Cerebellar nuclear complex (tissue), 1 donor: ENCODE measurements at regions not wholly inside any gene's neighbourhood (a gene's known extent, or its start where the extent isn't known, plus 50 kb on each side); places are given as distances from the start of the nearest gene placed in this dataset.
"Not testable (repeated sequence)": the region's sequence is repeated elsewhere in the genome, so short reads cannot be mapped to it uniquely, and the experiment has no call there.

Experiments
- DNase-seq, 2 experiments: peaks; one replicate each; lab custom pipeline; 2025; lab: John Stamatoyannopoulos, UW

DNA sequence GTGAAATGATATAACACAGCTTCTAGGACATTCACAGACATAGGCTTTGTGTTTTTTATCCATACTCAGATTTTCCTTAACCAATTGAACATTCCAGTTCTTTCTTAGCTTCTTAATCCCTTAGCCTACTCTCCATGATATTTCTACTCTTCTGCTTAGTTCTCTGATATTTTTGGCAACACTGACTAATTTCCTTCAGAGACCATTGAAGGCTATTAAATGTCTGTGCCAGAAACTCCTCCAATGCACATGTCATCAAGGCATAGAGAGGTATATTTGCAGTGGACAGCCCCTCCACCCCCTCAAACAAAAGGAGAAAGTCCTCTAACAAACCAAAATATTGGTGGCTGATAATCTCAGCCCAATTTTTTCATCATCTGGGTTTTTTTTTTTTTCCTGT is 105.9 kb upstream of the TSC22D2 start:
- no peak for DNase-seq

DNA sequence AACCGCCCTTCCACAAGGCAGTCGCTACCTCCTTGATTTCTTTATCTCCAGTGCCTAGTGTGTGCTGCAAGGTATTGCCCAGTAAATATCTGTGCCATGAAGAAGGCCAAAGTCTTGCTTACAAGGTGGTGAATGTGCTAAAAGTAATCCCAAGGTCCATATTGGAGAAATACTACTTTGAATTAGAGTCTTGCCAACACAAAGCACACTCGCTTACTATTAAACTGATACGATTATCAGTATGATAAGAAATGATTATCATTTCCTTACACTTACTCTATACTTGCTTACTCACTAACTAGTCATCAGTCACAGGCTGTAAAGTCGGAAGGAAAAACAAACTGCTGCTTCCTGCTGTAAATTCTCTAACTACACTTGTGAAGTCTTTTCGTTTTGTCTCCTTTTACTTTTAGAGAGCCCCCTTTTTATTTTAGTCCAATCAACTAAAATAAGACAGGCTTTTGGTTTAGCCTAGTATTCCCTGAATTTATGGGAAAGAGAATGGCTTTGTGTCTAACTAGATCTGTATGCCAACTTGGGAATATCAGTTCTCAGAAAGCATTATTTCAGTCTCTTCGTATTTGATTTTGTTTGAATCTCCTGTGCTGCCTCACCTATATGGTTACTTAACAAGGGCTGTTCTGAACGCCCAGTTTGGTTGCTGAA is 107.1 kb upstream of the TSC22D2 start:
- DNase-seq, result no peak

DNA sequence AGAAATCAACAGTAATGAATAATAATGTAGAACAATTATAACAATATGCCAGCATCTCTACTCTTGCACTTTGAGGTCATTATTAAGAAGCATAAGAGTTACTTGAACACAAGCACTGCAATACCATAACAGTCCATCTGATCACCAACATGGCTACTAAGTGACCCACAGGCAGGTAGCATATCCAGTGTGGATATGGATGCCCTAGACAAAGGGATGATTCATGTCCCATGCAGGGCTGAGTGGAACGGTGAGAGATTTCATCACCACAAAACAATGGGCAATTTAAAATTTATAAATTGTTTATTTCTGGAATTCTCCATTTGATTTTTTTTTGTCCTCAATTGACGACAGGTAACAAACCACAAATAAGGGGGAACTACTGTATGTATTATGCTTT is 107.7 kb upstream of the TSC22D2 start:
- DNase-seq, result no peak

DNA sequence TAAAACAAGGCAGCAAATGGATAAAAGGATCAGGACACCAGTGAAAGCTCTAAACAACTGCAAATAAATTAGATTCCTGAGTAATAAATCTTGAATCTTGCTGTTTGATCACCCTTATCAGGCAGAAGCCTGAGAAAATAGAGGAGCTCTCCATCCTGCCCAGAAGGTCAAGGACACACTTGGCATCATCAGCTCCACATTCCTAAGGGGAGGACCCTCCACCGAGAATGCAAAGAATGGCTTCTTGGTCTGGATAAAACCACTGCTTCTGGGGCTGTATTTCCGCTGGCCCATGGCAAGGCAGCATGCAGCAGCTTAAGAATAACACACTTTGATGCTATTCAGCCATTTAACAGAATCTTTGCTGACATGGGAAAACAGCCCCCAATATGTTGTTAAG is 108.9 kb upstream of the TSC22D2 start:
- DNase-seq, result no peak

DNA sequence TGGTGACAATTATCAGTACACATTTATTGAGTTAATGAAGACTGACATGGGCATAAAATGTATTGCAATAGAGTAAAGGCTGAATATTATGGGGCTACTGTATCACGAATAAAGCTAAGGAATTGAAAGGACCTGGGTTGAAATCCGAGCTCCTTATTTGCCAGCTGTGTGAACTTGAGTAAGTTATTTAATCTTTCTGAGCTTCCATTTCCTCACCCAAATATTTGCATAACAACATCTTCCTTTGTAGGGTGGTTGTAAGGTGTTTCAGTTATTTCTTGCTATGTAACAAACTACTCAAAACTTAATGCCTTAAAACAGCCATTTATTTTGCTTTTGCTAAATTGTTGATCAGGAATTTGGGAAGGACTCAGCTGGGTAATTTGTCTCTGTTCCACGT is 111.1 kb upstream of the TSC22D2 start:
- DNase-seq, result no peak

DNA sequence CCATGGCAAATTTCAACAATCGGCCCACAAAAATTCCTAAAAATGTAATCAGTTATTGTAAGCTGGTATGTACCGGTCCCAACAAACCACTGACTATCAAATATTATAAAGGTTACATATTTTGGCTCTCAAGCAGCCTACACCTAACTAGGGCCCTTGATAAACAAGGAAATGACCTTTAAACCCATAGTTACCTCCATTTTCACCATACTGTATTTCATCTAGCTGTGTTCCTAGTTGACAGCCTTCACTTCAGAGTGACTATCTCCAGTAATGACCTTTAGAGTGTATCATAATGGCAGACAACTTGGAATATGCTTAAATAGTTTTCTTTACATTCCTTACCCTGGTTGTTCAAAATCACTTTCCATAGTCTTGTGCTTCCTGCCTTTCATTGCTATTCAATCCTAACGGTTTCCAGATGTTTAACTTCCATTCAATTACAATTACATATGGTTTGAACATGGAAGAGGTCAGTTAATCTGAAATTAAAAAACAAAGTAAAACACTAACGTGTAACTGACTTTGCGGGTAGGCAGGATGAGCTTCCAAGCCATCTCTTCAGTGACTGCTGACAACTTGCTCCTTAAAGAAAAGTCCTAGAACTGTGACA is 111.9 kb upstream of the TSC22D2 start:
- DNase-seq, result no peak

DNA sequence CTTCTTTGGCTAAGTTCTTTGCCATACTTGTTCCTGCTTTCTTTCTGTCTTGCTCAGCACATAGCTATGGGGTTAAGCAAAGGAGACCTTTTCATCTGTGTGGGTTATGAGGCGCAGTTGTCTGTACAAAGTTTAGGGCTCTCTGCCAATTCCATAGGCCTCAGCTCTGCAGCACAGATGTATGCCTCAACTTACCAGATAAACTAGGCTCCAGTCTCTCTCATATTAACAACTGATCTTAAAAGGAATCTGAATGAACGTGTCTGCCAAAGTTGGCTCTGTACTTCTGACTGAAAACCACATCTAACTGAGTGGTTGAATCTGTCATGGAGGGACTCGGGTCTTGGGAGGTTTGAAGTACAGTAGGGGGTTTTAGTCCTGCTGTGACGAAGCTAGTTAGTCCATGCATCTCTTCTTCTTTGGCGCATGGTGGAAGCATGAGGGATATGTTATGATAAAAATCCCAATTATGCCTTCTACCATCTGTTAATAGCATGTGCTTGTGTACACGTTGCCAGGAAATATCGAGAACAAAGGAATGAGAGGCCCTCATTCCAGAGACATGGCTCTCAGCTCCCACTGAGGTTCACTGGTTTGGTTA is 114.6 kb upstream of the TSC22D2 start:
- DNase-seq, result no peak

DNA sequence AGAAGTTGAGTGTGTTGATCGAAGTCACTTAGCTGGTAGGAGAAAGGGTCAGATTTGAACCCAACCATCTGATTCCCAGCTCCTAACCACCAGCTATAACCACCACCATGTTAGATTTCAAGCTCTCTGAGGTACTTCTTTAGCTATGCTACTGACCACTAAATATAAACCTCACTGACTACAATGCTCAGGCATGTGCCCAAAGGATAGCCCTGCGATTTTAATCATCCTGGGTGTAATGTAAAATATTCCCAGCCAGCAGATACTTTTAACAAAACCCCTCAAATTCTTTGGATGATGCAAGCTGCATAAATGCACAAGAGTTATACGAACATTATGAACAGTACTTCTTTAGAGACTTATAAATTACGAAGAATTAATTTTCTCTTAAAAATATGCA is 115.2 kb upstream of the TSC22D2 start:
- DNase-seq, result no peak

DNA sequence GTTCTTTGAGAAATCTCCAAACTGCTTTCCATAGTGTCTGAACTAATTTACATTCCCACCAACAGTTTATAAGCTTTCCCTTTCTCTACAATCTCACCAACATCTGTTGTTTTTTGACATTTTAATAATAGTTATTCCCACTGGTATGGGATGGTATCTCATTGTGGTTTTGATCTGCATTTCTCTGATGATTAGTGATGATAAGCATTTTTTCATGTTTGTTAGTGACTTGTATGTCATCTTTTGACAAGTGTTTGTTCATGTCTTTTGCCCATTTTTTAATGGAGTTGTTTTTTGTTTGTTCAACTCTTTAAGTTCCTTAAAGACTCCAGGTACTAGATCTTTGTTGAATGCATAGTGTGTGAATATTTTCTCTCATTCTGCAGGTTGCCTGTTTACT is 116.6 kb upstream of the TSC22D2 start:
- DNase-seq, result no peak

DNA sequence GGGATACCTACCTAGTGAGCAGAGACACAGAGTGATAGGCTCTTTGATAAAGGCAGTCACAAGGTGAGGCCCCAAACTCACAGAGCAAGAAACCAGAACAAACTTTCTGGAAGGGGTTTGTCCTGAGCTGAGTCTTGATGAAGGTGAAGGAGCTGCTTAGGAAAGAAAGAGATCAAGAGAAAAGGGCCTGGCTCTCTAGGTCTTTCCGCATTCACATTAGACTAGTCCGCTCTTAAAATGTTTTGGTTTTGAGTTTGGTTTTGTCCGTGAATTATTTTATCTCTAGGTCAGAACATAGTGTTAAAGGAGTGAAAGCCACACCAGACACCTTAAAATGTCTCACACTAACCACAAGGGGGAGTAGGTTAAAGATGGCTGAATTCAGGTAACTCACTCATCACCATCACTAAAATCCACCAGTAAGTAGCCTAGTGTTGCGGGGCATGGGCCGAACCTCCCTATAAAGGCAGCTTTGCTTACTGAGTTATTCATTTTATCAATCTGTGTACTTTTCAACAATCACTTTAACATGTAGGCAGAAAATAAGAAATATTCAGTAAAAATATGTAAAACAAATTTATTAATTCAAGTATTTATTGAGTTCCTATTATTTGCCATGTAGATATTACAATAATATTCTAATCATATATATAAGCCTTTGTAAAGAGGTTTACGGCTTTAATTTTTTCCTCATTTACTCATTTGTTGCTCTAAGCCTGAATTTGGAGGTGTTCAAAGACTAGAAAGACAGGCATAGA is 121.5 kb upstream of the TSC22D2 start:
- no peak for DNase-seq

DNA sequence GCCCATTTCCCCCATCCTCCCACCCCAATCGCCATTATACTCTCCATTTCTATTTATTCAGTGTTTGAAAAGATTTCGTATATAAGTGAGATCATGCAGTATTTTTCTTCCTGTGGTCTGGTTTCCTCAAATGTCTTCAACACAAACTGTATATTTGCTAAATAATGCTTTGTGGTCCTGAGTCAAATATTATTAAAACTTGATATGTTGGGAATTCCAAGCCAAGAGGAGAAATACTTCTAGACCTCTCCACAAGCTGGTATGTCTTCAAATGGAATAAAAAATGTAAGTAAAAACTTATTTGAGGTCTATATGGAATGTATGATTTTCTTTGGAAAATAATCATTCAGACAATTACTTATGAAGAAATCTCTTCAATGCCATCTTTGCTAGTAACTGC is 122.5 kb upstream of the TSC22D2 start:
- no peak for DNase-seq

DNA sequence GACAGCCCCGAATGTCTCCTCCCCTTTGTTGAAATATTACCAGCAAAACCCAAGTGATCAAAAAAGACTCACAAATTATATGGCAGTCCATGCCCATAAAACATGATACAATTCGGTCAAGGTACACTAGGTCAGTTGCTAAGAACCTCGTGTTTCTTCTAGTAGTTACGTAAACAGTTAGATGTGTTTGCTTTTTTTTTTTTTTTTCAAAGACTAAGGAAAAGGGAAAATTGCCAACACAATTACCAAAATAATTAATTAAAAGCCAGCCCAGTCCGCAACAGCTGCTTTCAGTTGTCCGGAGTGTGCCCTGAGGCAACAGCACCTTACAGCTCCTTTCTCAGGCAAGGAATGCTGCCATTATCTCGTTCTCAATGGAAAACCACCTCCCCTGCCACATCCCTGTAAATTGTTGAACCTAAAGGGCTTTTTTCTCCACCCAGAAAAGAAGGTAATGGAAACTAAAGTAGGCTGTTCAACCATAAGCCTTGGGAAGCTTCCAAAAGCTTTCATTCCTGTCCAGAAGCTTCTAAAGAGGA is 129.2 kb upstream of the TSC22D2 start:
- no peak for DNase-seq

DNA sequence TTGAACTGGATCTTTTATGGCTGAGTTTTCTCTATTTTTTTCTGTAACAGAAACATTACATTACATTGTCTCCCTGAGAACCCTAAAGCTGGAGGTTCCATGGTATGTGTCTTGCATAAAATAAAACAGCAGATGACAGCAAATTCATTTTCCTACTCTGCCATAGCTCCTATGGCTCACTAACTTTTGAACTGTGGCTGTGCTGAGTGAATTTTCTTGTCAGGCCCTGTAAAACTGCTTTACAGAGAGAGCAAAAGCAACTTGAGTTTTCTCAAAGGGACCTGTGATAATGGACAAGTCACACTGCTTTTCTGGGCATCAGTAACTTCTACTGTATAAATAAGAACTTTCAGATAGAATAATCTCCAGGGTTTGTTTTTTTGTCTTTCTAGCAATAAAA is 129.9 kb upstream of the TSC22D2 start:
- DNase-seq, result no peak

DNA sequence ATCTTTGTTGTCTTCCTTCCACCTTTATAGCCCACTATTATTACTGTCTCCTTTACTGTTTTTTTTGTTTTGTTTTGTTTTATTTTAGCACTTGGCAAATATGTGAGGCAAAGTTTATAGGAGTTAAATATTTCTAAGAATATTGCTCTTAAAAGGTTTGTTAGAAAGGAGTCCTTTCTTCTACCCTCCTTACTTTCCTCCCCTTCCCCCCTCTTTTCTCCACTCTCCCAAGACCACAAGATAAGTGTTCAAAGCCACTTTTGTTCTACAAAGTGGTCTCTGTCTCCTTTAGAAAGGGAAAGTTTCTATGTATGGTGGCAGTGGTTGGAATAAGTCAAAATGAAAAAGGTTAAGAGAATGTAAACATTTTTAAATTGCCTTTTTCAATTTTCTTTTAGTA is 130.7 kb upstream of the TSC22D2 start:
- DNase-seq, result no peak

DNA sequence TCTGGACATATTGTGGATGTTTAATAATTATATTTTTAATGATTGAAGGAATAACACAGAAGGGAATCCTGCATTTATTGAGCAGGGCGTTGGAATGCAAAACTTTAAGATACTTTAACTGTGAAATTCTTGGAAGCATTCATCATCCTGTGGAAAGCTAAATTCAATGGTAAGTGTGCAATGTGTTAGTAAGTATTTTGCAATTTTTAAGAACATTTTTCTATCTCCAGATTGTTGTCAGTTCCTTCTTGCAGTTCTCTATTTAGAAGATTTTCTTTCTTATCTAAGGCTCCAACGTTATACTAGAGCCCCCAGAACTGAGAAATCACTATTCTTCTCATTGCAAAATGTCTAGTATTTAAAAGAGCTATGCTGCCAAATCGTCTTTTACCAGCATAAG is 132.2 kb upstream of the TSC22D2 start:
- DNase-seq, result no peak

DNA sequence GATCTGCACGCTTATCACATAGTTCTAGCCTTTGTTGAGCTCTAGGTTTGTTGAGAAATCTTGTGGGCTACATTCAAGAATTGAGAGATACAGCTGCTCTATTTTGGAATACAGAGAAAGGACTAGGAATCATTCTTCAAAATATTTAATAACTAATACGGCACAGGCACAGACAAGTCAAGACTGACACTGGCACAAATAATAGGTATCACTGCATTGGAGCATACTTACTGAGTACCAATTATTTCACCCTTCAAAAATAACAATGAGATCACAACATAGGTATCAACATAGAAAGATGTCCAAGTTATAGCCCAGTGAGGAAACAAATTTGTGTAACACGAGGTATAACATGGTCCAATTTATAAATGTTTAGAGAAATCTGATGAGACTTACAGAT is 133.7 kb upstream of the TSC22D2 start:
- DNase-seq, result no peak

DNA sequence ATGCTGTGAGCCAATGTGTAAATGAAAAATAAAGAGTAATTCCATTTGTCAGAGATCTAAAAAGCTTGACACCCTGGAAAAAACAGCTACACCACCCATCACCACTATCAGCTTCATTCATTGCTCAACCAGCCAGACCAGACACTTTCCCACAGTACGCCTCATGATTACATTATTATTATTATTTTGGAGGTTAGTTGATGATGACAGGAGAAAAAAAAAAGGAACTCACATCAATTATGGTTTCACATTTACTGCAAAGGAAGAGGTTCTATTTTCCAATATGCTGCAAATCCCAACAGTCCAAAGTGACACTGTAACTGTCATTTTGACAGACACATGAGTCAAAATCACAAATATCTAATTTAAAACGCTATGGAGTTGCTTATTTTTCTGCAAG is 134.7 kb upstream of the TSC22D2 start:
- DNase-seq, result no peak

DNA sequence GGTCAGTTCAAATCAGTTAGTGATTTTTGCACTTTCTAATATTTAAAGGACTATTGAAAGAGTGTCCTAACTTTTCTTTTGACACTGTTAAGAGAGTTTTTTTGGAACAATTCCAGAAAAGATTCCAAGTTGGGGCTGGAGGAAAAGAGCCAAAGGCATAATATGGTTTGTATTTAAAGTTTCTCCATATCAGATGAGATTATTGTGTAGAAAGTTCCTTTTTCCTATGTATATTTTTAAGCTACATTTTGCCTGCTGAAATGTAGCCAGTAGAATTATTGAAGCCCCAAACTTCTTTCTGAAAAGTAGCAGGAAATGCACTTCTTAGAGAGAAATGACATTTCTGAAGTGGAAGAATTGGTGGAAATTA is 136.5 kb upstream of the TSC22D2 start:
- DNase-seq, result no peak

DNA sequence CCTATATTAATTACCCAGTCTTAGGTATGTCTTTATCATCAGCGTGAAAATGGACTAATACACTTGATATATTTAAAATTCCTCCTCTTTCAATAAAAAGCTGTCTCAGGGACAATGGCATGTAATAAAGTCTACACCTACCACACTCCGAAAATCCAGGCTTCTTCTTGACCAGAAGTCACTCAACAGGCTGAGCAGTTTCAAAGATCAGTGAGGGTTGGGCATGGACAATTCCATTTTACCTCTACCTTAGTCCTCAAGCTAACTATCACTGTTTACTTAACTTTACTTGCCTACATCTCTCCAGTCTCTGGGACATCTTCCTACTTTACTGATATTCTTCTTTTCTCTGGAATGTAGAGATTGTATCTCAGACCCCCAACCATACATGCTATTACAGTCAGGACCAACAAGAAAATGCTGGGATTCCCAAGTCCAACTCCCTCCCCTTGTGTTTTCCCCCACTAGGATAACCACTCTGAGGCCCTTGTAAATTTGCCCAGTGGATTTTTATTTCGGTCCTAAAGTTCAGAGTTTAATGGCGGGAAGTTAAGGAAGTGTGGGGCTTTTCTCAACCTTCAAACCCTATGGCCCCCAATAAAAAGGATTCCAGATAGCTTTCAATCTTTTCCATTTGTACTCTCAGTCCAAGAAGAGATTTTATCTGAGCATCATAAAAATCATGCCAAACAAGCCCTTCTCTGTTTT is 137.1 kb upstream of the TSC22D2 start:
- DNase-seq, result no peak

DNA sequence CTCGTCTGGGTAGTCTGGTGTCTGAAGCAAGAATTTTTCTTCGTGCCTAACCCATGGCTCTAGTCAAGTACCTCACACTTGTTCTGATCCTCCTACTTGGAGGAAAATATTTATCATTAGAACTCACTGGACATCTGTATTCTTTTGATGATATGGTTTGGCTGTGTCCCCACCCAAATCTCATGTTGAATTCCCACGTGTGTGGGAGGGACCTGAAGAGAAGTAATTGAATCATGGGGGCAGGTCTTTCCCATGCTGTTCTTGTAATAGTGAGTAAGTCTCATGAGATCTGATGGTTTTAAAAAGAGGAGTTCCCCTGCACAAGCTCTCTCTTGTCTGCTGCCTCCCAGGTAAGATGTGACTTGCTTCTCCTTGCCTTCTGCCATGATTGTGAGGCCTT is 137.7 kb upstream of the TSC22D2 start:
- DNase-seq, result not testable (repeated sequence)

DNA sequence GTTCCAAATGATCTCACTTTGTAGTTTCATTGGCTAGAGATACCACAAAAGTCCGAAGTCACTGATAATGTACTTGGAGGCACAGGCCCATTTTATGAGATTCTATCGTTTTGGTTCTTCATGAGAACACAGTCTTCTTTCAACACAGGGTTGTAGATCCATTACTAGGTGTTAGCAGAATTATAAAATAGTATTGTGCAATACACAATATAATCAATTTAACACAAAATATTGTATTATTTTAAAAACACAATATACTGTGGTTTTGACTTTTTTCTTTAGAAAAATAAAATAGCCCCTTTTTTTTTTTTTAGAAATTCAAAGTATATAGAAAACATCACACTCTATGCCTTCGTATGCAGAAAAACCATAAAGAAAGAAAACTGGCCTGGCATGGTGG is 138.6 kb upstream of the TSC22D2 start:
- DNase-seq, result no peak
